HG03439 (cell line): ENCODE measurements at regions not wholly inside any gene's neighbourhood (a gene's known extent, or its start where the extent isn't known, plus 50 kb on each side); places are given as distances from the start of the nearest gene placed in this dataset.
"Not testable (repeated sequence)": the region's sequence is repeated elsewhere in the genome, so short reads cannot be mapped to it uniquely, and the experiment has no call there.

Source experiments
- ATAC-seq: cut with Tn5 transposase; IDR thresholded peaks from one replicate; pipeline ENCODE4 v1.9.1; 2021; ENCODE audit warnings: mild to moderate bottlenecking, moderate library complexity; ENCODE audit not compliant: unreplicated experiment

GRCh38 chr20:12112665-12113064, 195.0 kb downstream of the BTBD3 start:
- no peak for ATAC-seq

- no peak for ATAC-seq
Observed at GRCh38 chr20:12113075-12113467, 195.4 kb downstream of the BTBD3 start.

DNA sequence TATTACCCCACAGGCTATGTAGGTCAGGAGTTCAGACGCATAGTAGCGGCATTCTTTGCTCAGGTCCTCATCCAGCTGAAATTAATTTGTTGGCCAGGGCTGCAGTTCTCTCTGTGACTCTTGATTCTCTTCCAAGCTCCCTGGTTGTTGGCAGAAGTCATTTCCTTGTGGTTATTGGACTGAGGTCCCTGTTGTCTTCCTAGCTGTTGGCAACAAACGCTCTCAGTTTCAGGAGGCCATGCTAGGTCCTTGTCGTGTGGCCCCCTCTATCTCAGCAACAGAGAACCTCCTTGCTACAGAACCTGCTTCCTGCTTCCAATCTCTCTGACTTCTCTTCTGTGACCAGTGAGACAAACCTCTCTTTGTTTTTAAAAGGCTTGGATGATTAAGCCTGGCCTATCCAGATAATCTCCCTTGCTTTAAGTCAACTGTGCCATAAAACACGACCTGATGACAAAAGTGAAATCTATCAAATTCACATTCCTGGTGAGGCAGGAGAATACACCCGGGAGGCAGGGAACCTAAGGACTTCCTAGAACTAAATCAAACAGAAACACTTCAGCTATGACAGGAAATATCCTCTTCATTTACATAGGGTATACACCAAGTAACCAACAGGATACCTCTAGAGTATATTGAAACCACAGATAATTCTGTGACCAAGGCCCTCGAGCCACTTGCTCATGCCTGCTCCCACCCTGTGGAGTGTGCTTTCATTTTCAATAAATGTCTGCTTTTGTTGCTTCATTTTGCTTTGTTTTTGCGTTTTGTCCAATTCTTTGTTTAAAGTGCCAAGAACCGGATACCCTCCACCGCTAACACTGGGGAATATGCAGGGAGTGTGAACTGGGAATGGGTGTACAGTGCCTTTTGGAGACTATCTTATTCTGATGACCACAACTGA, 196.0 kb downstream of the BTBD3 start:
- ATAC-seq = no peak

DNA sequence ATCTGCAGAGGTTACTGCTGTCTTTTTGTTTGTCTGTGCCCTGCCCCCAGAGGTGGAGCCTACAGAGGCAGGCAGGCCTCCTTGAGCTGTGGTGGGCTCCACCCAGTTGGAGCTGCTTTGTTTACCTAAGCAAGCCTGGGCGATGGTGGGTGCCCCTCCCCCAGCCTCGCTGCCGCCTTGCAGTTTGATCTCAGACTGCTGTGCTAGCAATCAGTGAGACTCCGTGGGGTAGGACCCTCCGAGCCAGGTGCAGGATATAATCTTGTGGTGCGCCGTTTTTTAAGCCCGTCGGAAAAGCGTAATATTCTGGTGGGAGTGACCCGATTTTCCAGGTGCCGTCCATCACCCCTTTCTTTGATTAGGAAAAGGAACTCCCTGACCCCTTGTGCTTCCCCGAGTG, 211.4 kb downstream of the BTBD3 start:
- not testable (repeated sequence) for ATAC-seq

DNA sequence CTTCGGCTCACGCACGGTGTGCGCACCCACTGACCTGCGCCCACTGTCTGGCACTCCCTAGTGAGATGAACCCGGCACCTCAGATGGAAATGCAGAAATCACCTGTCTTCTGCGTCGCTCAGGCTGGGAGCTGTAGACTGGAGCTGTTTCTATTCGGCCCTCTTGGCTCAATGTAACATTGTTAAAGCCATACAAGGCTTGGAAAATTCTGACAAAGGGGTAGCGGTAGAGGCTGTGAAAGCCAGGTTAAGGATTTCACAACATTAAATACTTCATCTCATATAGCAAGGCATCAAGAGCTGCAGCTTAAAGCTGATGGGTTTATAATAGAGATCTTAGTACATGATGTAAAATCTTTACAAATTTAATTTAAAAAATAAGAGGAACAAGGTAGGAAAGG, 211.8 kb downstream of the BTBD3 start:
- not testable (repeated sequence) for ATAC-seq

DNA sequence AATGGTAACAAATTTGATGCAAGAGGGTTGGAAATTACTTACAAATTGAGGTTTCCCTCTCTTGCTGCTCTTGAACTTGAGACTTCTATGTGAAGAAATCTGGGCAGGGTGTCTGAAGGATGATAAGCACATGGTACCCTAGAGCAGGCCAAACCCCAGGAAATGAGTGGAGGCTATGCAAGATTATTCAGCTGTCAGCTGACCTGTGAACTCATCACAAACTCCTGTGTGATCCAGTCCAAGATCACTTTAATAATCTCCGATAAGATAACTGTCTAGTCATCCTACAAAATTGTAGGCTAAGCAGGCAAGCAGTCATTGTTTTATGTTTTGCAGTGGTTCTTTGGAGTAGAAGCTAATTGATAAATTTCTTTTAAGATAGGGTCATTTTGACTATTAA, 213.1 kb downstream of the BTBD3 start:
- ATAC-seq = no peak

- ATAC-seq = no peak
Observed at GRCh38 chr20:12133553-12133952, 215.9 kb downstream of the BTBD3 start.

- not testable (repeated sequence) for ATAC-seq
Observed at GRCh38 chr20:12145951-12146350, 228.3 kb downstream of the BTBD3 start.

- no peak for ATAC-seq
Observed at GRCh38 chr20:12152996-12153395, 235.3 kb downstream of the BTBD3 start.

- no peak for ATAC-seq
Observed at GRCh38 chr20:12153628-12154027, 235.9 kb downstream of the BTBD3 start.

- no peak for ATAC-seq
Observed at GRCh38 chr20:12156252-12156651, 238.6 kb downstream of the BTBD3 start.

DNA sequence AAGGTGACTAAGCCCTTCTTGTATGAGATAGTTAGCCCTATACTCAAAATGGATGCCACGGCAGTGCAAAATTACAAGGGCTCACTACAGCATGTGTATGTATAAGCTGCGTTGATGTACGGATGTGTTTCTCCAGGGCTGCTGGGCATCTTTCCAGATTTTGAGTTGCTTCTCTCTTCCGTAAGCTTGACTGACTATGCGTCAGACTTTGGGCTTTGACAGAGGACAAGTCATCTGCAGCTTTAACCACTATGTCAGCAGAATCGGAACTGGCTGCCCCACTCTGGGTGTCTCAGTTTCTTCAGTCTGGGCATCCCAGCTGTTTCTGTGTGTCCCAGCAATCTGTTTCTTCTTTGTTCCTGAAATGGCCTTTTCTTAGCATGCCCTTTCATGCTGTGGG, 241.6 kb downstream of the BTBD3 start:
- no peak for ATAC-seq

GRCh38 chr20:12161734-12162133, 244.0 kb downstream of the BTBD3 start:
- no peak for ATAC-seq

- no peak for ATAC-seq
Observed at GRCh38 chr20:12166053-12166717, 248.5 kb downstream of the BTBD3 start.

DNA sequence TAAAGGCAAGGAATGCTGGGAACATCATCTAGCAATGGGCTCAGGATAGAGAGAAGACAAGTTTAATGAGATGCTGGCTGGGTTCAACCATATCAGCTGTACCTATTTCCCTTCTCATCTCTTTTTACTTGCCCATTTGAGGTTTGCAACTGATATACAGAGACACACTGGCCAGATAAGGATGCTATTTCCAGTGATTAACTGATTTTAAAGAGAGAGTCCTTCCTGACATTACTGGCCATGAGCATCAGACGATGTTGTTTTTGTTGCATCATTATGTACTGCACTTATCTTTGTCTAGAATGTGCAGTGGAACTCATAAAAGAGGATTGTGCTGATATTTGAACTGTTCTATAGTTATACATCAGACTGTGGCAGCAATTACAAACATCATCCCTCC, 252.7 kb downstream of the BTBD3 start:
- no peak for ATAC-seq

GRCh38 chr20:12171923-12172524, 254.3 kb downstream of the BTBD3 start:
- ATAC-seq = no peak

DNA sequence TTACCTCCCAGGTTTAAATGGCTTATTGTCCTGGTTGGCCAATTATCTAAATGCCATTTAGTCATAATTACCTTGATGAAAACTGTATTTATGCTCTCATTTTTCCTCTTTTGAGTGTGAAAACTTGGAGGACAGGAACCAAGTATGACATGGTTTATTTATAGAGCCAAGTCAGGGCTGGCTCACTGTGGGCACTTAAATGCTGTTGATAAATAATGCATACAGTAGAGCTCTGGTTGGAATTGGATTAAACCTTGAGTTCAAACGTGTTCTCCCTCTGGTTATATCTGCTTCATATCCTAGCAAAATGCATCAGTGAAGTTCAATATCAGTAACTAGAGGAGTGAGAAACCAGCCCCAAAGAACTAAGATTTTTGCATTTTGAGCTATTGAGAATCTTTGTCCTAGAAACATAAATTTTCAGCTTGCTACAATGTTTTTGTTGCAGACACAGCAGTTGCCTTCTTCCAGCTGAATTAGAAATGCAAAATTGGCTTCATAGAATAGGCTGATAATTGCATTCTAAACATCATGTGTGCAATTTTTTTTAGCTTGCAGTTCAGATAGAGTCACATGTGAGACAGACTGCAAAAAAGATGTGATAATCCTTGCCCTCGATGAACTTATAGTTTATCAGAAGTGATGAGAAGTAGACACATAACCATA, 255.8 kb downstream of the BTBD3 start:
- ATAC-seq = no peak

GRCh38 chr20:12175538-12175937, 257.8 kb downstream of the BTBD3 start:
- ATAC-seq = no peak

DNA sequence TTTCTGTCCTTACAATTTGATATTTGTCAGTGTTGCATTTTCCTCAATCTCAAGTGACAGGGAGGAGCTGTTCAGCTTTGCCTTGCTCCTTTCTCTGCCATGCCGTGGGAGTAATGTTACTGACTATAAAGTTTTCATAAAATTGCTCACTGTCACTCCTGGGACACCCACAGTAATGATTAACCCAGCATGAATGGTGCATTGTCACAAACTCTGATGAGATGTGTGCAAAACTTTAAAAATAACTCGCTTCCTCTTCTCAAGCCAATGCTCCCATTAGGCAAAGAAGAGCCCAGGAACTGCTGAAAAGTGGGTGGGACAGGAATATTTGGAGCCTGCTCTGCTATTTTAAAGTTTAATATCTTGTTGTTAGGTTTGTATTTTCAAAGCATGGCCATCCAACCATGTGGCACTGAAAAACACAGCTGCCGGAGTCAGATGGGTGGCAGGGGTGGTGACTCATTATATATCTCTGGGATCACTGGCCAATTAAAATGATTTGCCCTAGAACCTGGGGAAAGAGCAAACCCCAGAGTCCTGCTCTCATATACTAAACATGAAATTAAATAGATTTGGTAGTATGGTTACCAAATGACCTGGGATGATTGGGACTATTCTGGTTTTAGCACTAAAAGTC, 260.1 kb downstream of the BTBD3 start:
- ATAC-seq = no peak

DNA sequence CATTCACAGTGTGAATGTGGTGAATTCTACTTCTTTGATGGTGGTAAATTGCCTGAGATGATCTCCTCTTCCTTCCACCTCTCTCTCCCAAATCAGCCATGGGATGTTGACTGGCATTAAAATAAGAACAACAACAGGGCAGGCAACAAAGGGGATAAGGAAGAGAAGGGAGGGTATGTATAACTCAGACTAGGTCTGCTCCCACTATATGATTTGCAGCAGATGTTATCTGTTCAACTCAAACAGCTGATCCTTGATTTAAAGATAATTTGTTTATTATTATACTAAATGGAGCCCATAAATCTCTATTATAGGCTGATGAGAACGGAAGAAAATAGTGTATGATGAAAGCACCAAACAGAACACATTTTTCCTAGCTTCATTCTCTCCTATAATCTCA, 262.0 kb downstream of the BTBD3 start:
- no peak for ATAC-seq

DNA sequence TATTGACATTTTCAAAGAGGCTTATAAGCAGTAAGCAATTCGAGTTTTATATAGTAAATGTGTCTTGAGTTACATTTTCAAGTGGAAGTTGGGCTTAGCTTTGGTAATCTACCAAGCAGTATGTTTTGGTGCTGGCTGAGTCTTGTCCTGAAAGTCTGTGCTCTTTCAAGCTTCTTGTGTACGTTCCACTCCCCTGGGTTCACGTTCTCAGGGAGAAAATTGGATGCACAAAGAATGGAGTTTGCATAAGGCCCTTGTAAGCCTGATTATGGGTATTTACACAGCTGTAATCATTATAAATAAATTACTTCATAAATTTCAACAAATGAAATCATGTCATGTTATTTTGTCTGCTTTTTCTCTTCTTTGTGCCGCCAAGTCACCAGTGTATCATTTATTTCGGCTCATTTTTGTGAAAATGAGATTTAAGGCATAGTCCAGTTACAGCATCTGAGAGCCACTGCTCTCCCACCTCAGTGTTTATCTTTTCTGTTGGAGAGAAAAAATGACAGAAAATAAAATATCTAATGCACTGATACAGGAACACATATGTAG, 262.5 kb downstream of the BTBD3 start:
- no peak for ATAC-seq
